ENCODE measurements at regions not wholly inside any gene's neighbourhood (a gene's known extent, or its start where the extent isn't known, plus 50 kb on each side); places are given as distances from the start of the nearest gene placed in this dataset.

GRCh38 chr5:171579976-171580411, 160.5 kb downstream of the FGF18 start:
- H3K4me3 ChIP-seq (ENCODE audit: low read length), result no peak overlapping the region
- H3K27ac ChIP-seq (ENCODE audit: low read length), result no peak overlapping the region
- no peaks in the 10 kb centered on the region for H3K36me3 ChIP-seq (ENCODE audit: control insufficient read depth, insufficient read depth, low read length)
- no peak for DNase-seq (ENCODE audit: low read depth, low spot score)
- H3K9me3 ChIP-seq (ENCODE audit: control insufficient read depth, insufficient read depth, low read length), result no peaks in the 10 kb centered on the region
- 0 out of 2 replicates have a peak, but pooled peaks cover 2% of the 10 kb centered on the region for H3K4me1 ChIP-seq (ENCODE audit: control insufficient read depth, insufficient read depth, low read length)
- H3K27me3 ChIP-seq (ENCODE audit: control insufficient read depth, insufficient read depth, low read length), result no peaks in the 10 kb centered on the region
- no CpG with 5 or more reads among the region's 8 CpGs for WGBS (ENCODE audit: insufficient coverage, insufficient read length)

DNA sequence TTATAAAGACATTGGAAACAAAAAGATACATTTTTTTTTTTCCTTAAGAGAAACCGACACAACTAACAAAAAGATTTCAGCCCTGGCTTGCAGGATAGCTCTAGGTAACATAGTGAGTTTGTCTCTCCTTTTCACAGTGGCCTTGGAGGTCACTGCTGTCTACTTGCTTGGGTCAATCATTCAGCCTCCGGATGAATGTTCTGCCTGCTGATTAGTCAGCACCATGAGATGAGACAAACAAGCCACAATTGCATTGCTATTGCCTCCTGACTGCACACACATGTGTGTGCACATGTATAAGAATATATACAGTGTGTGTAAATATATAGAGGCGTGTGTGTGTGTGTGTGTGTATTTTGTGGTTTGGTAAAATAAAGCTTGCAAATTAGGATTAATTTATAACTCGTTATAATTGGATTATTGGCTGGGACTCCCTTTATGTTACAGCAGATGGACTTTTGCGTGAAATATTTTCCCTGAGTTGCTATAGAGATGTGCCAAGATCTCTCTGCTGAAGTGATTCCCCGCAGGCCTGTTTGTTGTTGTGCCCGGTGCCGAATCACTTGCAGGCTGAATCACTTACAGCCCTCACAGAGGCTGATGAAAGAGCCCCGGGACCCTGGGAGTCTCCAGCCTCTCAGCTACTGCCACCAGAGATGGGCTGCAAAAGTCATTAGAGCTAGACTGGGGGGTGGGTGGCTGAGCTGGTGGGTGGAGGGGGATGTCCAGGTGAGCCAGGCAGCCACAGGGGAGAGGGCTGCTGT, 161.2 kb downstream of the FGF18 start:
- 100% methylated on average over 2 of the region's 9 CpGs for whole genome bisulfite sequencing (ENCODE audit: insufficient coverage, insufficient read length)
- DNase-seq (ENCODE audit: low read depth, low spot score), result no peak
- no peaks in the 10 kb centered on the region for H3K9me3 ChIP-seq (ENCODE audit: control insufficient read depth, insufficient read depth, low read length)

DNA sequence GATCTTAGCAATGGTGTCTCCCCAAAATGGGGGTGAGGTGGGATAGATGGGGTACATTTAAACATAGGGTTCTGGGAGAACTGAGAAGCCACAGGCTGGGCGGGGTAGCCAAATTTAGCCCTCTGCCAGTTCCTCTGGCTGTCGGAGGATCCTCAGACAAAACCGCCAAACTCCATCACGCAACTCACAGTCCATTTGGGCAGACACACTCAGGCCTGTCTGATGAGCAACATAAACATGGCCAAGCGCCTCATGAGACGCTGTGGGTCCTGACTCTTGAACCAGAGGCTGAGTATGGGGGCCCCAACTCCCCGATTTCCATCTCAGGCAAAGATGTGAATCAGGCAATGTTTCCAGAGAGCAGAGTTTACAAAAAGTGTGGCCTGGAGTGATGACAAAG, 162.3 kb downstream of the FGF18 start:
- Histone ChIP-seq H3K4me3 (ENCODE audit: low read length) (no peak overlapping the region), H3K27me3 (ENCODE audit: control insufficient read depth, insufficient read depth, low read length) (no peaks in the 10 kb centered on the region), H3K4me1 (ENCODE audit: control insufficient read depth, insufficient read depth, low read length) (0 out of 2 replicates have a peak, but pooled peaks cover 2% of the 10 kb centered on the region), H3K36me3 (ENCODE audit: control insufficient read depth, insufficient read depth, low read length) (no peaks in the 10 kb centered on the region), H3K9me3 (ENCODE audit: control insufficient read depth, insufficient read depth, low read length) (no peaks in the 10 kb centered on the region), H3K27ac (ENCODE audit: low read length) (no peak overlapping the region)
- no peak for DNase-seq (ENCODE audit: low read depth, low spot score)
- no CpG with 5 or more reads among the region's 7 CpGs for WGBS (ENCODE audit: insufficient coverage, insufficient read length)

More for the DNA sequence above, 161.2 kb downstream of the FGF18 start:
- H3K27ac ChIP-seq (ENCODE audit: low read length), result no peak overlapping the region
- 0 out of 2 replicates have a peak, but pooled peaks cover 2% of the 10 kb centered on the region for H3K4me1 ChIP-seq (ENCODE audit: control insufficient read depth, insufficient read depth, low read length)
- H3K36me3 ChIP-seq (ENCODE audit: control insufficient read depth, insufficient read depth, low read length), result no peaks in the 10 kb centered on the region
- no peak overlapping the region for H3K4me3 ChIP-seq (ENCODE audit: low read length)
- H3K27me3 ChIP-seq (ENCODE audit: control insufficient read depth, insufficient read depth, low read length), result no peaks in the 10 kb centered on the region

DNA sequence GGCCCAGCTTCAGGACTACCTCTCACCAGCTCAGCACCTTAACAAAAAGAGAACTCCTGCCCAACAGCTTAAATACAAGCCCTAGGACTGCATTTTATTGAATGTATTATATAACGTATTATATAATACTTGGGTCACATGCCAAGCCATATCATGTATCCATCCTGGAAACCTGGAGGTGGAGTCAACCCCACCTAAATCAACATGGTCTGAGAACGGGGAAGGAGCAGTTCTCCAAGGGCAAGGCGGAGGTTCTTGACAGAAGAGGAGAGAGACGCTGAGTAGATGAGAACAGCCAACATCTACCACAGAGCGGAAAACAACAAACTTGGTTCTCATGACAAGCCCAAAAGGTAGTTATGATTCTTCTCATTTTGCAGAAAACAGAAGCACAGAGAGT, 163.4 kb downstream of the FGF18 start:
- no CpG with 5 or more reads among the region's 5 CpGs for WGBS (ENCODE audit: insufficient coverage, insufficient read length)
- H3K27ac ChIP-seq (ENCODE audit: low read length), result no peak overlapping the region
- no peaks in the 10 kb centered on the region for H3K36me3 ChIP-seq (ENCODE audit: control insufficient read depth, insufficient read depth, low read length)
- H3K4me3 ChIP-seq (ENCODE audit: low read length), result no peak overlapping the region
- H3K27me3 ChIP-seq (ENCODE audit: control insufficient read depth, insufficient read depth, low read length), result no peaks in the 10 kb centered on the region
- H3K9me3 ChIP-seq (ENCODE audit: control insufficient read depth, insufficient read depth, low read length), result no peaks in the 10 kb centered on the region
- H3K4me1 ChIP-seq (ENCODE audit: control insufficient read depth, insufficient read depth, low read length), result 0 out of 2 replicates have a peak, but pooled peaks cover 1% of the 10 kb centered on the region
- DNase-seq (ENCODE audit: low read depth, low spot score), result no peak

- no peaks in the 10 kb centered on the region for H3K27me3 ChIP-seq (ENCODE audit: control insufficient read depth, insufficient read depth, low read length)
- no peak overlapping the region for H3K27ac ChIP-seq (ENCODE audit: low read length)
- no CpG with 5 or more reads among the region's 9 CpGs for WGBS (ENCODE audit: insufficient coverage, insufficient read length)
- H3K36me3 ChIP-seq (ENCODE audit: control insufficient read depth, insufficient read depth, low read length), result no peaks in the 10 kb centered on the region
- no peaks in the 10 kb centered on the region for H3K9me3 ChIP-seq (ENCODE audit: control insufficient read depth, insufficient read depth, low read length)
- H3K4me1 ChIP-seq (ENCODE audit: control insufficient read depth, insufficient read depth, low read length), result no peaks in the 10 kb centered on the region
- H3K4me3 ChIP-seq (ENCODE audit: low read length), result no peak overlapping the region
- DNase-seq (ENCODE audit: low read depth, low spot score), result no peak
Measured at GRCh38 chr5:171585981-171586380, 166.5 kb downstream of the FGF18 start.

- DNase-seq (ENCODE audit: low read depth, low spot score), result no peak
- no peaks in the 10 kb centered on the region for H3K4me1 ChIP-seq (ENCODE audit: control insufficient read depth, insufficient read depth, low read length)
- no peak overlapping the region for H3K4me3 ChIP-seq (ENCODE audit: low read length)
- H3K27ac ChIP-seq (ENCODE audit: low read length), result no peak overlapping the region
- H3K27me3 ChIP-seq (ENCODE audit: control insufficient read depth, insufficient read depth, low read length), result no peaks in the 10 kb centered on the region
- H3K9me3 ChIP-seq (ENCODE audit: control insufficient read depth, insufficient read depth, low read length), result no peaks in the 10 kb centered on the region
- no CpG with 5 or more reads among the region's 4 CpGs for WGBS (ENCODE audit: insufficient coverage, insufficient read length)
- no peaks in the 10 kb centered on the region for H3K36me3 ChIP-seq (ENCODE audit: control insufficient read depth, insufficient read depth, low read length)
Measured at GRCh38 chr5:171586436-171586835, 167.0 kb downstream of the FGF18 start.

DNA sequence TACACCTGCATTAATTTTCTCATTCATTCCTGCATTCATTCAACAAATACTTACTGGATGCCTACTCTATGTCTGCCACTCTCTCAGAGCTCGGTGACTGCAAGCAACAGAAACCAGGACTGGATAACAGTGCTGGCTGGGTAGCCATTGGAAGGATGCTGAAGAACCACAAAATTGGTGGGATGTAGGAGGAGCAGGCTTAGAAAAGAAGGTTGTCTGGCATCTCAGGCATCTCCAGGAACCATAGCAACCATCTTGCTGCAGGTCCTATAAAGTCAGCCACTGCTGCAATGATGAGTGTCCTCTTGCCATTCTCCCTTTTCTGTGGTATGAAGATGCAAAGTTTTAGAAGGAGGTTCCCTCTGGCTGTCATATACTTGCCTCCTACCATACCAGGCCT, 168.6 kb downstream of the FGF18 start:
- H3K27me3 ChIP-seq (ENCODE audit: control insufficient read depth, insufficient read depth, low read length), result no peaks in the 10 kb centered on the region
- H3K36me3 ChIP-seq (ENCODE audit: control insufficient read depth, insufficient read depth, low read length), result no peaks in the 10 kb centered on the region
- H3K27ac ChIP-seq (ENCODE audit: low read length), result no peak overlapping the region
- H3K9me3 ChIP-seq (ENCODE audit: control insufficient read depth, insufficient read depth, low read length), result no peaks in the 10 kb centered on the region
- no peak overlapping the region for H3K4me3 ChIP-seq (ENCODE audit: low read length)
- no peak for DNase-seq (ENCODE audit: low read depth, low spot score)
- no peaks in the 10 kb centered on the region for H3K4me1 ChIP-seq (ENCODE audit: control insufficient read depth, insufficient read depth, low read length)
- no CpG with 5 or more reads among the region's 1 CpG for WGBS (ENCODE audit: insufficient coverage, insufficient read length)

GRCh38 chr5:171588790-171589189, 169.3 kb downstream of the FGF18 start:
- Histone ChIP-seq H3K27ac (ENCODE audit: low read length) (no peak overlapping the region), H3K27me3 (ENCODE audit: control insufficient read depth, insufficient read depth, low read length) (no peaks in the 10 kb centered on the region), H3K9me3 (ENCODE audit: control insufficient read depth, insufficient read depth, low read length) (no peaks in the 10 kb centered on the region), H3K4me3 (ENCODE audit: low read length) (no peak overlapping the region), H3K36me3 (ENCODE audit: control insufficient read depth, insufficient read depth, low read length) (no peaks in the 10 kb centered on the region), H3K4me1 (ENCODE audit: control insufficient read depth, insufficient read depth, low read length) (no peaks in the 10 kb centered on the region)
- DNase-seq (ENCODE audit: low read depth, low spot score), result no peak
- WGBS (ENCODE audit: insufficient coverage, insufficient read length), result no CpG with 5 or more reads among the region's 8 CpGs

DNA sequence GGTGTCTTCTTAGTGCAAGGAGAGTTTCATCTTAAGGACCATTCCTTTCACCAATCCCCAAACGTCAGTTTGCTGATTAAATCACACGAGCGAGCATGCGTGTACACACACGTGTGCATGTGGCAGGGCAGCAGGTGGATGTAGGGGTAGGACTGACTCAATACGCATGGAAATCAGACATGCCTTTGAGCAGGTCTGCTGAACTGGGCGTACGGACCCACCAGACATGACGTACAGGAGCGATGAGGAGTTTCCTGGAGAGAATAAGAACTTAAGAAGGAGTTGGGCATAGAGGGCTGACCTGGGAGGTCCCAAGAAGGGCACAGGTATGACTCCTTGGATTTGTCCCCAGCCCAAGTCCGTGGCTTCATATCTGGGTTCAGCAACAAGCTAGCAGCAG, 170.0 kb downstream of the FGF18 start:
- no CpG with 5 or more reads among the region's 11 CpGs for WGBS (ENCODE audit: insufficient coverage, insufficient read length)
- H3K36me3 ChIP-seq (ENCODE audit: control insufficient read depth, insufficient read depth, low read length), result no peaks in the 10 kb centered on the region
- no peaks in the 10 kb centered on the region for H3K4me1 ChIP-seq (ENCODE audit: control insufficient read depth, insufficient read depth, low read length)
- H3K27ac ChIP-seq (ENCODE audit: low read length), result no peak overlapping the region
- no peaks in the 10 kb centered on the region for H3K27me3 ChIP-seq (ENCODE audit: control insufficient read depth, insufficient read depth, low read length)
- no peak for DNase-seq (ENCODE audit: low read depth, low spot score)
- no peak overlapping the region for H3K4me3 ChIP-seq (ENCODE audit: low read length)
- H3K9me3 ChIP-seq (ENCODE audit: control insufficient read depth, insufficient read depth, low read length), result no peaks in the 10 kb centered on the region

DNA sequence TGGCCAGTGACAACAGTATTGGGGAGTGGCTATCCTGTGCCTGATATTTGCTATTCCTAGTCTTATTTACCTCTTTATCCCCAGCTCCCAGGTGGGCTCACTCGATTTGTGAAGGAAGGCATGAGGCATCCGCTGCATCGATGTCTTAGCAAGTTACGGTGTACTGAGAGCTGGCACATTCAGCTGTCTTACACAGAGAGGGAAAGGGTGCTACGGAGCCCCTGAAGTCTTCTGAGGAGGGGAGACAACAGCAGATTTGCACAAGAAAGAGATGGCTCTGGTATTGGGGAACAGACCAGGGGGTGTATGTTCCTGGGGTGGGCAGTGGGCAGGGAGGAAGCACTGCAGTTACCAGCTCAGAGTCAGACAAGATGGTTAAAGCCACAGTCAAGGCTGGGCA, 172.6 kb downstream of the FGF18 start:
- no peaks in the 10 kb centered on the region for H3K9me3 ChIP-seq (ENCODE audit: control insufficient read depth, insufficient read depth, low read length)
- no peaks in the 10 kb centered on the region for H3K36me3 ChIP-seq (ENCODE audit: control insufficient read depth, insufficient read depth, low read length)
- no peak overlapping the region for H3K27ac ChIP-seq (ENCODE audit: low read length)
- no peaks in the 10 kb centered on the region for H3K27me3 ChIP-seq (ENCODE audit: control insufficient read depth, insufficient read depth, low read length)
- DNase-seq (ENCODE audit: low read depth, low spot score), result no peak
- H3K4me3 ChIP-seq (ENCODE audit: low read length), result no peak overlapping the region
- WGBS (ENCODE audit: insufficient coverage, insufficient read length), result no CpG with 5 or more reads among the region's 5 CpGs
- no peaks in the 10 kb centered on the region for H3K4me1 ChIP-seq (ENCODE audit: control insufficient read depth, insufficient read depth, low read length)

GRCh38 chr5:171592736-171593135, 173.3 kb downstream of the FGF18 start:
- Histone ChIP-seq H3K9me3 (ENCODE audit: control insufficient read depth, insufficient read depth, low read length) (no peaks in the 10 kb centered on the region), H3K4me3 (ENCODE audit: low read length) (no peak overlapping the region), H3K27me3 (ENCODE audit: control insufficient read depth, insufficient read depth, low read length) (no peaks in the 10 kb centered on the region), H3K36me3 (ENCODE audit: control insufficient read depth, insufficient read depth, low read length) (no peaks in the 10 kb centered on the region), H3K4me1 (ENCODE audit: control insufficient read depth, insufficient read depth, low read length) (no peaks in the 10 kb centered on the region), H3K27ac (ENCODE audit: low read length) (no peak overlapping the region)
- no CpG with 5 or more reads among the region's 3 CpGs for WGBS (ENCODE audit: insufficient coverage, insufficient read length)
- no peak for DNase-seq (ENCODE audit: low read depth, low spot score)
